ENCODE measurements at regions not wholly inside any gene's neighbourhood (a gene's known extent, or its start where the extent isn't known, plus 50 kb on each side); places are given as distances from the start of the nearest gene placed in this dataset.

DNA sequence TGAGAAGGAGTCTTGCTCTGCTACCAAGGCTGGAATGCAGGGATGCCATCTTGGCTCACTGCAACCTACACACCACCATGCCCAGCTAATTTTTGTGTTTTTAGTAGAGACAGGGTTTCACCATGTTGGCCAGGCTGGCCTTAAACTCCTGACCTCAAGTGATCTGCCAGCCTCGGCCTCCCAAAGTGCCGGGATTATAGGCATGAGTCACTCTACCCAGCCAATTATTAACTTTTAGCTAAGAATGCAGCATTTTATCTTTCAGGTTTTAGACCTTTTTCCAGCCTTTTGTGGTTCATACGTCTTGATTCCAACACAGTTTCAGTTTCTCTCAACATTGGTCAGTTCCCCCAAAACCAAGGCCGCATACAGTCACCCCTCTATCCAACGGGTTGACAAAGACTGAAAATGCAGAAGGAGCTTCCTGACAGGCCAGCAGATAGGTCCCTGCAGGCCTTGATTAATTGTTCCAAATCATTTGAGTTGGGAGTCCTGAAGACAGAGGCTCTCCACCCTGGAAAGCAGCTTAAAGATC, 262.2 kb upstream of the KLHL29 start:
- no peak for DNase-seq

DNA sequence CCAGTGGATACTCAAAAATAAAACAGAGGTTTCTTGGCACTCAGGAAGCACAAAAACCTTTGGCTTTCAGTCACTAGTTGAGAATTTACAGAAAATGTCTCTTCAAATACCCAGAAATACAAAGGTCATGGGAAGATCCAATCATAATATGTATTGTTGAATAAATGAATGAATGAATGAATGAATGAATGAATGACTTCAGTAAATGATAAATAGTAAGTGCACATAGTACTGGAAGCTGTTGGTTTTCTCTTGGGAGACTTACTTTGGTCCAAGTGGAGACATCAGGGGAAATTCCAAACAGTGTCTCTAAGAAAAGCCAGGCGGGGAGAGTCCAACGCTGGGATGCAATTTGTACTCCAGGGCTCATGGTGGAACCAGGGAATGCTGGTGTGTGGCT, 261.3 kb upstream of the KLHL29 start:
- no peak for DNase-seq

- DNase-seq = no peak
Observed at GRCh38 chr2:23124214-23124750, 260.7 kb upstream of the KLHL29 start.

- DNase-seq = no peak
Observed at GRCh38 chr2:23127465-23127864, 257.5 kb upstream of the KLHL29 start.

GRCh38 chr2:23128684-23129292, 256.2 kb upstream of the KLHL29 start:
- no peak for DNase-seq

DNA sequence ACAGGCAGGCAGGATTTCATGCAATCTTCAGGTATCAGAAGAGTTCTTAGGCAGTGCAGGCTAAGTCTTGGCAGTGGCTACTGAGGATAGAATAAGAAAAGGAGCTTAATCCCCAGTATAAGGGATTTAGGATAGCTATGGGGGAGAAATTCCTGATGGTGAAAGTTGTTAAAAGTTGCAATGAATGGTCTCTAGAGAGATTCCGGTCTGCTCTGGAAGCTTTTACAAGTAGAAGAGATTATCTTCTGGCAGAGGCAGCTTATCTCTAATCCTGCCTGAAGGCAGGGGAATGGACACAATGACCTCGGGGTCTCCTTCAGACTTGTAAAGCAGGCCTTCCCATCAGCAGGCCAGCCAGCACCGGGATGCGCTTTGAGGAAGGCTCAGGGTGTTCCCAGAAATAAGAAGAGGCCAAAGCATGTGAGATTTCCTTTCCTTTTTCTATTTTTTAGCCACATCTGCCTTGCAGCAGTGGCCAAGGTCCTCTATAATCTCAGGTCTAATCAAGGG, 253.9 kb upstream of the KLHL29 start:
- DNase-seq = no peak

DNA sequence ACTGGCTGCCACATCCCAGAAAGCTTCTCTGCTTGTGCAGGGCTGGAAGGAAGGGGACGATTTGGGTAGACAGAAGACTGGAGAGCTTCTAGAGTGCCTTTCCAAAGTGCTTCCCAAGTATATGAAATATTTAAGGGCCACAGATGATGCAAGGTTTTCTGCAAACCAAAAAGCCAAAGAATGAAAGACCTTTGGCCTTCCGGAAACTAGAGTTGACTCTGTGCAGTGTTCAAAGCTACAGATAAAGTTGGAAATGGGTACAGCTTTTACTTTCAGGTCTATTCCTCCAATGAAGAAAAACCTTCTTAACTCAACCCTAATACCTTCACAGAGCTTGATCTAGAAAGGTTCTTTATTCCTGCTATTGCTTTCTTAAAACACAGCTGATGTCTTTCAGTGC, 253.0 kb upstream of the KLHL29 start:
- no peak for DNase-seq

- DNase-seq = no peak
Observed at GRCh38 chr2:23132823-23133595, 252.0 kb upstream of the KLHL29 start.

GRCh38 chr2:23134726-23135125, 250.3 kb upstream of the KLHL29 start:
- DNase-seq = no peak

DNA sequence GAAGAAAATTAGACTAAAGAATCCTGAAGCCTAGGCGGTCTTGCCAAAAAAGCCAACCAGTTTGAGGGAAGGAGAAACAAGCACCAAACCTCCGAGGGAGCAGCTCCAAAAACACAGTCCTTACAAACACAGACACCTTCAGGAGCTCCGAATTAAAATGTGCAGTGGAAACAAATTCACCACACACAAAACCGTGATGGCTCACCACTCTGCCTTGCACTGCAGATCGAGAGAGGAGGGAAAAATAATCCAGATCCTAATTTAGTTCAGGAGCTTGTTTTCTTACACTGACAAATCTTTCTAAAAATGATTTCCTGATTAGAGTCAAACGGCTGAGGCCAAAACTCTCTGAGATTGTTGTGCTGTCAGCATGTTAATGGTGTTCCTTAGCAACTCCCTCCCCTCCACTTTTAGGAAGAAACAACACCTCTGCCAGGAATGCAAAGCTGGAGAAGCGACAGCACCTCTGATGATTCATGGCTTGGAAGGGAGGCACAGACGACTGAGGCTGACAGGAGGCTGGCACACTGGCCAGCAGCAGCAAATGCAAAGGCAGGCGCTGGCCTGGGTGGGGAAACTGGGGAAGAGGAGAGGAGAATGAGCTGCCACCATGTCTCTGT, 249.4 kb upstream of the KLHL29 start:
- DNase-seq = peak; percentile 34

GRCh38 chr2:23137166-23137565, 247.8 kb upstream of the KLHL29 start:
- no peak for DNase-seq

GRCh38 chr2:23138701-23139100, 246.3 kb upstream of the KLHL29 start:
- no peak for DNase-seq

- no peak for DNase-seq
Observed at GRCh38 chr2:23145460-23145859, 239.5 kb upstream of the KLHL29 start.

DNA sequence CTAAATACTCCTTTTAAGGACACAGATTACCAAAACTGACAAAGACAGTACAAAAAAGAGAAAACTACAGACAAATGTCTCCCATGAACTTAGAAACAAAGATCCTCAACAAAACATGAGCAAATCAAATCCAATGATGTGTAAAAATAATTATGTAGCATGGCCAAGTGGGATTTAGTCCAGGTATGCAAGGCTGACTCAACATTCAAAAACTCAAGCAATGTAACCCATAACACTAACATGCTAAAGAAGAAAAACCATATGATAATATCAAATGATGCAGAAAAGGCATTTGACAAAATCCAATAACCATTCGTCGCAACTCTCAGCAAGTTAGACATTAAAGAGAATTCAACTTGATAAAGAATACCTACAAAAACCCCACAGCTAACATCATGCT, 239.0 kb upstream of the KLHL29 start:
- no peak for DNase-seq

- DNase-seq = no peak
Observed at GRCh38 chr2:23148342-23148741, 236.6 kb upstream of the KLHL29 start.

GRCh38 chr2:23149777-23150176, 235.2 kb upstream of the KLHL29 start:
- no peak for DNase-seq

DNA sequence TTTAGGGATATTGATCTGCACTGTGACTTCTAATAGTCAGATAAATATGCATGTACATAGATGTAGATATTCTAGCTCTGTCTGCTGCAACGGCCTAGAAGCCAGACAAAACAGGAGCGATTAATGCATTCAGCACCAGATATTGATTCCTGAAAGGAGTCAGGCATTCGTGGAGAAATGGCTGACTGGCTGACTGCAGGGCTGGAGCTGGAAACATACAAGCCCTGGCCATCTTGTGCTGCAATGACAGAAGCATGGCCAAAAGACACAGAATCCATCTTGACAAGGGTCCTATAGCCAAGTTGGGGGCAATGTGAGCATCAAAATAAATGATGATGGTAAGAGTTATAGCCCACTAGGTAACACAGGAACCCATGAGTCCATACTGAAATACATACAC, 231.5 kb upstream of the KLHL29 start:
- no peak for DNase-seq

DNA sequence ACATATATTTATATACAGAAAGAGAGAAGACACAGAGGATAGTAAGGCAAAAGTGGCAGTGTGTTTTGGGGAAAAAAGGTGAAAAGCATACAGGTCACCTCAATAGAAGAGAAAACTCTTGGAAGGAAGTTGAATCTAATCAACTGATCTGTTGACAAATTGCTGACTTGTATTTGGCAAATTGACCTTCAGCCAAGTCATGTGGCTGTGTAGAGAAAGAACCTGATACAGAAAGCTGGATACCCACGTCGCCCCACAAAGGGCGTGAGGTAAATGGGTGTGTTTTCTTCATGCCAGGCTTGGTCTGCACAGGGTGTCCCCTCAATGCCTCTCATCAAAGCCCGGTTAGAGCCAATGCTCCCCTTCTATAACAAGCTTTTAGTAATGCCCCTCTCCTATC, 230.0 kb upstream of the KLHL29 start:
- no peak for DNase-seq

DNA sequence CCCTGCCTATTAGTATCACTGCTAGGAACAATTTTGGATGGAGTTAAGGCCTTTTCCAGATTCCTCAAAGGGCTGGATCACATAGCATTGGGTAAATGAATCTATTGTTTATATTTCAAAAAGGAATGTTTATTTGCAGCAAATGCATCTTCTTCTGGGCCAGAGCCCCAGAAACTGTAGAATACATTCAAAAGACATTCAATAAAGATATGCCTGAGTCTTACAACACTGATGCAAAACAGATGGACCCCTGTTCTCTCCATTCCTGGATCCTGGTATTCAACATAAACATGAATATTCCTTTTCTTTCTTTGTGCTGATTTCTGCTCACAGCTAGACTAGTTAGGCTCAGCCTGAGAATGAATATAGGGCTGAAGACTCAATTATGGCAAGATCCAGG, 227.2 kb upstream of the KLHL29 start:
- peak; percentile 56 for DNase-seq

- DNase-seq = no peak
Observed at GRCh38 chr2:23158306-23158705, 226.7 kb upstream of the KLHL29 start.

GRCh38 chr2:23159746-23160405, 225.1 kb upstream of the KLHL29 start:
- DNase-seq = no peak

- no peak for DNase-seq
Observed at GRCh38 chr2:23164173-23164572, 220.8 kb upstream of the KLHL29 start.

DNA sequence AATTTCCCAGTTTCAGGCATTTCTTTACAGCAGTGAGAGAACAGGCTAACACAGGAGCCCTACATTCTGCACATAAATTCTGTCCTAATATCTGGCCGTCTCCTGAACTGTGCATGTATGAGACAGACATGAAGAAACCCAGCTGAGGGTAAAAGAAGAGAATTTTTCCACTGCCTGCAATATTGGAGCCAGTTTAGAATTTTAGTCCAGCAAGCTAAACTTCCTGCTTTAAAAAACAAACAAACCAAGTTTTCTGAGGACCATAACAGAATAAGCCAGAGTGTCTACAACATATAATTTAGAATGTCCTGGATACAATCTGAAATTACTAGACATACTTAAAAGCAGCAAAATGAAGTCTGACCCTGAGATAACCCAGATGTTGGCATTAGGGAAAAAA, 215.1 kb upstream of the KLHL29 start:
- no peak for DNase-seq
